Stimulated activated CD4-positive, alpha-beta T cell treated with anti-CD3 and anti-CD28 coated beads, Interleukin-15, amount 100 ng/mL, for 48 hours (primary cell): ENCODE measurements at regions not wholly inside any gene's neighbourhood (a gene's known extent, or its start where the extent isn't known, plus 50 kb on each side); places are given as distances from the start of the nearest gene placed in this dataset.

Experiments used
- DNase-seq, 2 donors: peaks; one replicate each; pipeline ENCODE4 v3.0.0-alpha.2; 2020; ENCODE audit warnings: low read depth in 2 of 2

- DNase-seq, result no peak
These were observed 201.7 kb upstream of the ANK2 start for GRCh38 chr4:112847781-112848180.

GRCh38 chr4:112848911-112849310, 200.5 kb upstream of the ANK2 start:
- DNase-seq, result no peak

GRCh38 chr4:112852601-112853000, 196.9 kb upstream of the ANK2 start:
- no peak for DNase-seq

- DNase-seq, result no peak
These were observed 195.7 kb upstream of the ANK2 start for GRCh38 chr4:112853662-112854256.

- DNase-seq, result no peak
These were observed 195.0 kb upstream of the ANK2 start for GRCh38 chr4:112854420-112854819.

GRCh38 chr4:112855058-112855457, 194.4 kb upstream of the ANK2 start:
- no peak for DNase-seq

- no peak for DNase-seq
These were observed 192.0 kb upstream of the ANK2 start for GRCh38 chr4:112857461-112857860.

- DNase-seq, result no peak
These were observed 190.7 kb upstream of the ANK2 start for GRCh38 chr4:112858751-112859150.

- DNase-seq, result no peak
These were observed 189.8 kb upstream of the ANK2 start for GRCh38 chr4:112859456-112860184.

GRCh38 chr4:112860830-112861690, 188.4 kb upstream of the ANK2 start:
- no peak for DNase-seq

GRCh38 chr4:112861691-112862674, 187.5 kb upstream of the ANK2 start:
- no peak for DNase-seq

- DNase-seq, result no peak
These were observed 184.0 kb upstream of the ANK2 start for GRCh38 chr4:112865443-112865842.

GRCh38 chr4:112876316-112876715, 173.1 kb upstream of the ANK2 start:
- DNase-seq, result no peak

- no peak for DNase-seq
These were observed 167.6 kb upstream of the ANK2 start for GRCh38 chr4:112881842-112882241.

GRCh38 chr4:112882286-112882685, 167.2 kb upstream of the ANK2 start:
- DNase-seq, result no peak

GRCh38 chr4:112884406-112884805, 165.0 kb upstream of the ANK2 start:
- no peak for DNase-seq

GRCh38 chr4:112885897-112886296, 163.6 kb upstream of the ANK2 start:
- no peak for DNase-seq

- no peak for DNase-seq
These were observed 160.8 kb upstream of the ANK2 start for GRCh38 chr4:112888622-112889021.

- DNase-seq, result no peak
These were observed 160.3 kb upstream of the ANK2 start for GRCh38 chr4:112889199-112889598.

GRCh38 chr4:112889619-112890527, 159.6 kb upstream of the ANK2 start:
- no peak for DNase-seq
